ENCODE measurements at regions not wholly inside any gene's neighbourhood (a gene's known extent, or its start where the extent isn't known, plus 50 kb on each side); places are given as distances from the start of the nearest gene placed in this dataset.

DNA sequence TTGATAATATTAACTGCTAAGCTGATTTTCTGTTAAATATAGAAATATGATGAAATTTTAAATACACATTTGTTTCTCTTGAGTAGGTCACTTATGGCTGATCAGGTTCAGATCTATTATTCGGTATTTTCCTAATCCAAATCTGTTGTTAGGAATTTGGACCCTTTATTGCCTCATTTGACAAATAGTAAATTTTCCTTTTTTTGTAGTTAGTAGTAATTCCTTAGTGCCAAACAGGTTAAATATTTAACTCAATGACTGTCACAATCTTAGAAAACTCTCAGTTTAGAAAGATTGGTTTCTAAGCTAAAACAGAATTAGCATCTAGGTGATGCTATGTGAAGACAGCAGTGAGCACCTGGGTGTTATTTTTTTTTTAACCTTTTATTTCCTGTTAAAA, 1598.9 kb downstream of the KHDRBS2 start:
- Mint-ChIP-seq H3K4me1 (ENCODE audit: unreplicated experiment) (no peaks in the 10 kb centered on the region), H3K4me3 (ENCODE audit: unreplicated experiment) (no peak overlapping the region), H3K27me3 (ENCODE audit: unreplicated experiment) (no peaks in the 10 kb centered on the region), H3K36me3 (ENCODE audit: unreplicated experiment) (no peaks in the 10 kb centered on the region), H3K27ac (ENCODE audit: unreplicated experiment) (no peak overlapping the region), H3K9me3 (ENCODE audit: unreplicated experiment) (peaks cover 49% of the 10 kb centered on the region)
- DNase-seq (ENCODE audit: extremely low spot score, unreplicated experiment): no peak
- TF ChIP-seq, protein P1, sequence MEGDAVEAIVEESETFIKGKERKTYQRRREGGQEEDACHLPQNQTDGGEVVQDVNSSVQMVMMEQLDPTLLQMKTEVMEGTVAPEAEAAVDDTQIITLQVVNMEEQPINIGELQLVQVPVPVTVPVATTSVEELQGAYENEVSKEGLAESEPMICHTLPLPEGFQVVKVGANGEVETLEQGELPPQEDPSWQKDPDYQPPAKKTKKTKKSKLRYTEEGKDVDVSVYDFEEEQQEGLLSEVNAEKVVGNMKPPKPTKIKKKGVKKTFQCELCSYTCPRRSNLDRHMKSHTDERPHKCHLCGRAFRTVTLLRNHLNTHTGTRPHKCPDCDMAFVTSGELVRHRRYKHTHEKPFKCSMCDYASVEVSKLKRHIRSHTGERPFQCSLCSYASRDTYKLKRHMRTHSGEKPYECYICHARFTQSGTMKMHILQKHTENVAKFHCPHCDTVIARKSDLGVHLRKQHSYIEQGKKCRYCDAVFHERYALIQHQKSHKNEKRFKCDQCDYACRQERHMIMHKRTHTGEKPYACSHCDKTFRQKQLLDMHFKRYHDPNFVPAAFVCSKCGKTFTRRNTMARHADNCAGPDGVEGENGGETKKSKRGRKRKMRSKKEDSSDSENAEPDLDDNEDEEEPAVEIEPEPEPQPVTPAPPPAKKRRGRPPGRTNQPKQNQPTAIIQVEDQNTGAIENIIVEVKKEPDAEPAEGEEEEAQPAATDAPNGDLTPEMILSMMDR (IDR thresholded peaks at IDR 0.05): no peak

DNA sequence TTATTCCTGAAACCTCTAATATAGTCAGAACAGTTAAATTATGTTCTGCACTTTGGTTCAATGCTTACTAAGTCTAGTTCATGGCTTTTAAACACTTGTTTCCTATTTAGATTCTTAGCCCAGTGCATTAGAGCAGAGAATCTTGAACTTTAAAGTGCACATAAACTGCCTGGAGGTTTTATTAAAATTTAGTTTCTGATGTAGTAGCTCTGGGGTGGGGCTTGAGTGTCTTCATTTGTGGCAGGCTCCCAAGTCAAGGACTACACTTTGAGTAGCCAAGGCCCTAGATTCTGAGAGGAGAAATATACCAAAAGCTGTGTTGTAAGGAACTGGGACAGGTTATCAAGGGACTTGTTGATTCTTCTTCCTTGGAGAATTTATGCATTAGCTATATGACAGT, 1604.2 kb downstream of the KHDRBS2 start:
- H3K4me3 Mint-ChIP-seq (ENCODE audit: unreplicated experiment): no peak overlapping the region
- H3K9me3 Mint-ChIP-seq (ENCODE audit: unreplicated experiment): peaks cover 60% of the 10 kb centered on the region
- H3K36me3 Mint-ChIP-seq (ENCODE audit: unreplicated experiment): no peaks in the 10 kb centered on the region
- TF ChIP-seq, protein P1 (IDR thresholded peaks at IDR 0.05): no peak
- H3K27me3 Mint-ChIP-seq (ENCODE audit: unreplicated experiment): no peaks in the 10 kb centered on the region
- no peak for DNase-seq (ENCODE audit: extremely low spot score, unreplicated experiment)
- H3K27ac Mint-ChIP-seq (ENCODE audit: unreplicated experiment): no peak overlapping the region
- no peaks in the 10 kb centered on the region for H3K4me1 Mint-ChIP-seq (ENCODE audit: unreplicated experiment)

DNA sequence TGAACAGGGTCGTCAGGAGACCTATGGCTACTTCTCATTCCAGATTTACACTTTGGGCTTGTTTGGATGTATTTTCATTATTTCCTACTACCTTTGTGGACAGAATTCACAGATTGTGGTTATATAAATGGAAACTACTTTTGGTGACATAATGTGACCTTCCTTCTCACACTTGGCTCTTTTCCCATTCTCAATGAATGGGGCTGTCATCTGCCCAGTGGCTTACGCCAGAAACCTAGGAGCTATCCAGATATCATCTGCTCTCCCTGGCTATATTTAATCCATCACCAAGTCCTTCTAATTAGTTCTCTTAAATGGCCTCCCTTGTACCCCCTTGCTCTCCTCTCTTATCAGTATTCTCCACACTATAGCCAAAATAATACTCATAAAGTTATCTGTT, 1606.8 kb downstream of the KHDRBS2 start:
- no peak overlapping the region for H3K4me3 Mint-ChIP-seq (ENCODE audit: unreplicated experiment)
- no peaks in the 10 kb centered on the region for H3K36me3 Mint-ChIP-seq (ENCODE audit: unreplicated experiment)
- H3K27me3 Mint-ChIP-seq (ENCODE audit: unreplicated experiment): no peaks in the 10 kb centered on the region
- H3K4me1 Mint-ChIP-seq (ENCODE audit: unreplicated experiment): no peaks in the 10 kb centered on the region
- peaks cover 60% of the 10 kb centered on the region for H3K9me3 Mint-ChIP-seq (ENCODE audit: unreplicated experiment)
- no peak for DNase-seq (ENCODE audit: extremely low spot score, unreplicated experiment)
- no peak overlapping the region for H3K27ac Mint-ChIP-seq (ENCODE audit: unreplicated experiment)
- TF ChIP-seq, protein P1 (IDR thresholded peaks at IDR 0.05): no peak

DNA sequence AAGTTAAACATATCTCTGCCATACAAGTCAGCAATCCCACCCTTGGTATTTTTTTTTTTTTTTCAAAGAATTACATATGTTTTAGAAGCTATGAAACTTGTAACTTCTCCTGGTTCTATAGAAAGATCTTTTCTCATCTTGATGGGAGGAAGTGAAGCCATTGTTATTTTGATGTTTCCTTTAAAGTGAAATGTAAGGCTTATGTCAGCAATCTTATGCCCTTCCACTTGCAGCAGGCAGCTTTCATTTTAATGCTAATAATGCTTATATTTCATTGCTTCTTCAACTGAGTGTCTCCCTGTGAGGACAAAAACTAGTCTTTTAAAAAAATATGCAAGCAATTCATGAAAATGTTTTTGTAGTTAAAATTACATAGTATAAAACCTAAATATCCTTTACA, 1614.7 kb downstream of the KHDRBS2 start:
- Mint-ChIP-seq H3K27me3 (ENCODE audit: unreplicated experiment) (no peaks in the 10 kb centered on the region), H3K4me1 (ENCODE audit: unreplicated experiment) (no peaks in the 10 kb centered on the region), H3K36me3 (ENCODE audit: unreplicated experiment) (no peaks in the 10 kb centered on the region), H3K9me3 (ENCODE audit: unreplicated experiment) (peaks cover 74% of the 10 kb centered on the region), H3K27ac (ENCODE audit: unreplicated experiment) (no peak overlapping the region), H3K4me3 (ENCODE audit: unreplicated experiment) (no peak overlapping the region)
- no peak for DNase-seq (ENCODE audit: extremely low spot score, unreplicated experiment)
- TF ChIP-seq, protein P1 (IDR thresholded peaks at IDR 0.05): no peak

DNA sequence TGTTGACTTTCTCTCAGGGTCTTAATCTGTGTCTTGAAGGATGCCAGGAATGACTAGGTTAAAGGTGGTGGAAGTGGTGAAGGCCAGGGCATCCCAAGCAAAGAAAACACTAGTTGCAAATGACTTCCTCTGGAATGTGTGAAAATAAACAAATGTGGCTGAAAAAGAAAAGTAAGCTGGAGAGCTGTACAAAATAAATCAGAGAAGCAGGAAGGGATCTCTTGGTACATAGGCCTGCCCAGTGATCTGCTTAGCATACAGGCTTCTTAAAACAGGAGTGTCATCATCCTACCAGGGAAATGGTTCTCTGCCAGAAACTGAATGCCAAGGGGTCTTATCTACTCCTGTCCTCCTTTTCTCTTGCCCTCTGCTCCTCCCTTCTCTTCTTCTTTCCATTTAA, 1616.0 kb downstream of the KHDRBS2 start:
- TF ChIP-seq, protein P1 (IDR thresholded peaks at IDR 0.05): no peak
- no peaks in the 10 kb centered on the region for H3K27me3 Mint-ChIP-seq (ENCODE audit: unreplicated experiment)
- no peak overlapping the region for H3K4me3 Mint-ChIP-seq (ENCODE audit: unreplicated experiment)
- no peak overlapping the region for H3K27ac Mint-ChIP-seq (ENCODE audit: unreplicated experiment)
- H3K4me1 Mint-ChIP-seq (ENCODE audit: unreplicated experiment): no peaks in the 10 kb centered on the region
- no peaks in the 10 kb centered on the region for H3K36me3 Mint-ChIP-seq (ENCODE audit: unreplicated experiment)
- DNase-seq (ENCODE audit: extremely low spot score, unreplicated experiment): no peak
- H3K9me3 Mint-ChIP-seq (ENCODE audit: unreplicated experiment): peaks cover 77% of the 10 kb centered on the region

Data from osteocyte (in vitro differentiated cells).